Thoracic aorta (tissue), 2 donors: ENCODE measurements at regions not wholly inside any gene's neighbourhood (a gene's known extent, or its start where the extent isn't known, plus 50 kb on each side); places are given as distances from the start of the nearest gene placed in this dataset.

Experiments used
- ATAC-seq: fragments of 150-250 bp; one replicate; pipeline ENCODE4 v1.8.0; 2017; ENCODE audit warnings: low read depth; ENCODE audit not compliant: insufficient number of reproducible peaks, low FRiP score
- DNase-seq: peaks from one replicate; pipeline ENCODE4 v3.0.0-alpha.2; 2020; ENCODE audit warnings: low spot score
- H3K27ac ChIP-seq, 2 donors: fragments of 200-600 bp; sonication (generic); 1 replicate in 1 of 2; 2 replicates in 1 of 2; pipeline ENCODE4 v1.5.1; 2016; ENCODE audit warnings: mild to moderate bottlenecking in 2 of 2, moderate library complexity in 2 of 2
- H3K27me3 ChIP-seq: fragments of 200-600 bp; sonication (generic); replicated peaks from 2 replicates; pipeline ENCODE4 v1.6.0; 2016; ENCODE audit warnings: mild to moderate bottlenecking; ENCODE audit not compliant: insufficient read depth
- H3K36me3 ChIP-seq: fragments of 200-600 bp; sonication (generic); one replicate; pipeline ENCODE4 v1.5.1; 2016
- H3K4me1 ChIP-seq, 2 donors: fragments of 200-600 bp; sonication (generic); 1 replicate in 1 of 2; 2 replicates in 1 of 2; pipeline versions ENCODE4 v1.5.1 to v1.6.0; 2016; ENCODE audit warnings: low read depth in 2 of 2, mild to moderate bottlenecking in 1 of 2; ENCODE audit not compliant: control insufficient read depth in 1 of 2
- H3K4me3 ChIP-seq: fragments of 200-600 bp; sonication (generic); 2 replicates; pipeline ENCODE4 v1.5.1; 2016; ENCODE audit warnings: mild to moderate bottlenecking
- H3K9me3 ChIP-seq: fragments of 200-600 bp; sonication (generic); 2 replicates; pipeline ENCODE4 v1.5.1; 2016
- CTCF ChIP-seq: fragments of 200-600 bp; sonication (generic); IDR thresholded peaks from one replicate; pipeline ENCODE4 v1.5.1; 2019; ENCODE audit warnings: antibody characterized with exemption

- Histone ChIP-seq H3K27ac (no peak overlapping the region), H3K4me3 (no peak overlapping the region), H3K36me3 (no peaks in the 10 kb centered on the region), H3K9me3 (no peaks in the 10 kb centered on the region), H3K4me1 (no peaks in the 10 kb centered on the region), H3K27me3 (no peaks in the 10 kb centered on the region)
- no peak for ATAC-seq
- TF ChIP-seq CTCF, result no peak
- DNase-seq, result no peak
Observed at GRCh38 chr4:45072981-45073380, 346.6 kb upstream of the GNPDA2 start.

- H3K4me3 ChIP-seq, result no peak overlapping the region
- no peak overlapping the region for H3K27ac ChIP-seq
- no peaks in the 10 kb centered on the region for H3K4me1 ChIP-seq
- no peak for DNase-seq
- H3K27me3 ChIP-seq, result no peaks in the 10 kb centered on the region
- no peak for TF ChIP-seq CTCF
- no peak for ATAC-seq
- peaks cover 2% of the 10 kb centered on the region for H3K9me3 ChIP-seq
- no peaks in the 10 kb centered on the region for H3K36me3 ChIP-seq
Observed at GRCh38 chr4:45064741-45065140, 338.4 kb upstream of the GNPDA2 start.

- DNase-seq, result no peak
- no peaks in the 10 kb centered on the region for H3K4me1 ChIP-seq
Observed at GRCh38 chr4:45063696-45064095, 337.3 kb upstream of the GNPDA2 start.

GRCh38 chr4:45062935-45063545 is 336.7 kb upstream of the GNPDA2 start:
- Histone ChIP-seq H3K27ac (no peak overlapping the region), H3K27me3 (no peaks in the 10 kb centered on the region), H3K4me1 (no peaks in the 10 kb centered on the region), H3K36me3 (no peaks in the 10 kb centered on the region), H3K4me3 (no peak overlapping the region), H3K9me3 (peaks cover 2% of the 10 kb centered on the region)
- ATAC-seq, result no peak
- no peak for TF ChIP-seq CTCF
- no peak for DNase-seq

More at GRCh38 chr4:45063696-45064095, 337.3 kb upstream of the GNPDA2 start:
- Histone ChIP-seq H3K27me3 (no peaks in the 10 kb centered on the region), H3K9me3 (peaks cover 2% of the 10 kb centered on the region), H3K4me3 (no peak overlapping the region), H3K36me3 (no peaks in the 10 kb centered on the region), H3K27ac (no peak overlapping the region)
- no peak for ATAC-seq
- TF ChIP-seq CTCF, result no peak

GRCh38 chr4:45043911-45044310 is 317.6 kb upstream of the GNPDA2 start:
- Histone ChIP-seq H3K4me3 (no peak overlapping the region), H3K27ac (no peak overlapping the region), H3K27me3 (no peaks in the 10 kb centered on the region), H3K9me3 (peaks cover 9% of the 10 kb centered on the region), H3K4me1 (peaks cover 0 to 11% of the 10 kb centered on the region in 2 donors), H3K36me3 (no peaks in the 10 kb centered on the region)
- ATAC-seq (no peak), DNase-seq (no peak)
- TF ChIP-seq CTCF, result no peak
